ENCODE measurements at regions not wholly inside any gene's neighbourhood (a gene's known extent, or its start where the extent isn't known, plus 50 kb on each side); places are given as distances from the start of the nearest gene placed in this dataset.

DNA sequence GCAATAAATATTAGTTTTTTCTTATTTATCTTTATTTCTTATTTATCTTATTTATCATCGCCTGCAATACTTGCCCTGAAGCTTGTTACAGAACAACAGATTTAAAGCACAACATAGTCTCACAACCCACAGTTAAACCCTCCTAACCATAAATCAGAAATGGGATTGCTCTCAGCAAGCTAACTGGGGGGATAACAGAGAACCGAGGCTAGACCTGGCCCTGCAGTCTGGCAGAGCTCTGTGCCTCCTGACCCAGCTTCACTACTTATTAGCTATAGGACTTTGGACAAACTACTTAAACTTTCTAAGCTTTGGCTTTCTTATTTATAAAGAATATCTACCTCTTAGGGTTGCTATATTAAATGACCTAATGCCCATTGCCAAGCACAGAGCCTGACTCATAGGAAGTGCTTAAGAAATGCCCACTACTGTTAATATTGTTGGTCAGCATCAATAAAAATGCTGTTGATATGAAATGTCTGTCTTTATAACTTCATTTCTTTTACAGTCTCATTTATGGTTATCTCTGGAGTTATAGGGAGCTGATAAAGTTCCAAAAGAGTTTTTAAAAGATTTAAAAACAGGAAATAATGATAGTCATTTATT is 87.9 kb upstream of the BEND6 start:
- Mint-ChIP-seq H3K27me3 (peaks cover 0 to 11% (median 4%) of the 10 kb centered on the region in 5 donors), H3K9me3 (peaks cover 0 to 2% (median 0%) of the 10 kb centered on the region in 11 donors), H3K27ac (no peak overlapping the region), H3K4me3 (no peak overlapping the region), H3K36me3 (peaks cover 0 to 4% (median 0%) of the 10 kb centered on the region in 5 donors), H3K4me1 (peaks cover 0 to 6% (median 0%) of the 10 kb centered on the region in 7 donors)
- ChIA-PET POLR2A (no interaction called here), CTCF (no interaction called here)
- Histone ChIP-seq H3K4me3 (ENCODE audit: low read length) (no peak overlapping the region), H3K4me1 (ENCODE audit: control insufficient read depth in 2 of 2, insufficient read depth in 2 of 2, low read length in 2 of 2) (no peaks in the 10 kb centered on the region), H3K27me3 (ENCODE audit: control insufficient read depth in 2 of 2, insufficient read depth in 2 of 2, low read length in 2 of 2) (no peaks in the 10 kb centered on the region), H3K27ac (ENCODE audit: low read depth, low read length) (no peak overlapping the region), H3K36me3 (ENCODE audit: control insufficient read depth in 2 of 3, insufficient read depth in 3 of 3, low read length in 3 of 3) (no peaks in the 10 kb centered on the region), H3K9me3 (ENCODE audit: control insufficient read depth in 2 of 3, low read length in 3 of 3) (no peaks in the 10 kb centered on the region)
- DNase-seq: no peak
- ATAC-seq: no peak
- intact Hi-C loops (cut with micrococcal nuclease): no loop called here

DNA sequence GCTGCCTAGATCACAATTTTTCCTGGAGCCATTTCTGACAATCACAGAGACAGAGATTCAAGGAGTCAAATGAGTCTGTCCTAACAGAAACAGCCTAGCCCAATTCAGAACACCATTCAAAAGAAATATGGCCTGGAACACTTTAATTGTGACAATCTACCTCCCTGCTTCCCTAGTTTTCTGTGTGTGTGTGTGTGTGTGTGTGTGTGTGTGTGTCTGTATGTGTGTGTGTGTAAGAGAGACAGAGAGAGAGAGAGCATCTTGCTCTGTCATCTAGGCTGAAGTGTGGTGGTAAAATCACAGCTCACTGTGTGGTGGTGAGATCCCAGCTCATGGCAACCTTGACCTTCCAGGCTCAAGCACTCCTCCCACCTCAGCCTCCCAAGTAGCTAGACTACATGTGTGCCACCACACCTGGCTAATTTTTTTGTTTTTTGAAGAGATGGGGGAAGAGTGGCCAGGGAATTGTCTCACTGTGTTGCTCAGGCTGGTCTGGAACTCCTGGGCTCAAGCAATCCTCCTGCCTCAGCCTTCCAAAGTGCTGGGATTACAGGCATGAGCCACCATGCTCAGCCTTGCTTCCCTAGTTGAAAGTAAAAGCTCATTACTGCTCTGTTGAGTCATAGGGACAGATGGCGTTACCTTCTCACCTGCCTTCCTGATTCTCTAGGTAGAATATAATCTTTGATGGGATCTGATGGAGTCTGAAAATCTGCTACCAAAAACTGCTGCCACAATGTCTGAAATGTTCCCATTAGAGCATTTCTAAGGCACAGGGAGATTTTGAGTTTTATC is 89.6 kb upstream of the BEND6 start:
- no peak for ATAC-seq
- no peak for DNase-seq
- Histone ChIP-seq H3K27me3 (ENCODE audit: control insufficient read depth in 2 of 2, insufficient read depth in 2 of 2, low read length in 2 of 2) (no peaks in the 10 kb centered on the region), H3K4me1 (ENCODE audit: control insufficient read depth in 2 of 2, insufficient read depth in 2 of 2, low read length in 2 of 2) (no peaks in the 10 kb centered on the region), H3K4me3 (ENCODE audit: low read length) (no peak overlapping the region), H3K9me3 (ENCODE audit: control insufficient read depth in 2 of 3, low read length in 3 of 3) (no peaks in the 10 kb centered on the region), H3K27ac (ENCODE audit: low read depth, low read length) (no peak overlapping the region), H3K36me3 (ENCODE audit: control insufficient read depth in 2 of 3, insufficient read depth in 3 of 3, low read length in 3 of 3) (no peaks in the 10 kb centered on the region)
- POLR2A ChIA-PET: interaction anchor here (0.6 kb wide), 1 partner anchor 18 kb away, joined by 3 read pairs; no protein-coding TSS in a partner anchor
- CTCF ChIA-PET: interaction anchor here (1.2 kb wide), 1 partner anchor 25 kb away, joined by 3 read pairs; no protein-coding TSS in a partner anchor
- H3K27me3 Mint-ChIP-seq: peaks cover 3 to 17% (median 4%) of the 10 kb centered on the region in 5 donors
- H3K36me3 Mint-ChIP-seq: peaks cover 0 to 4% (median 0%) of the 10 kb centered on the region in 5 donors
- H3K9me3 Mint-ChIP-seq: peaks cover 0 to 2% (median 0%) of the 10 kb centered on the region in 11 donors
- H3K4me1 Mint-ChIP-seq: peaks cover 0 to 6% (median 0%) of the 10 kb centered on the region in 7 donors
- intact Hi-C loops (cut with micrococcal nuclease): no loop called here
- no peak overlapping the region for H3K4me3 Mint-ChIP-seq
- H3K27ac Mint-ChIP-seq: no peak overlapping the region

DNA sequence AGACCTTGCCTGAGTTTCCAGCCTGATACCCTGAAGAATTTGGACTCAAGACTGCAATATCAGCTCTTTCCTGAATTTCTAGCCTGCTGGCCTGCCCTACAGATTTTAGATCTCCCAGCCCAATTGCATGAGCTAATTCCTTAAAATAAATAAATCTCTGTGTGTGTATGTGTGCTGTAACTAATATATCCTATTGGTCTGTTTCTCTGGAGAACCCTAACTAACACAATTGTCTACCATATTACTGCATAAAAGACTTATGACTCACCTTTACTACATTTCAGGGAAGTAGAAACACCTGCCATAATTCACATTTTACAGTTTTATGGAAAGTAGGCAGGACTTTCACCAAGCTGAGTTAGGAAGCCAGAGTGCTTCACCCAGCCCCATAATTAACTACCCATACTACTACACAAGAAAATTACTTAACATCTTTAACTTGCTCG is 90.7 kb upstream of the BEND6 start:
- CTCF ChIA-PET: interaction anchor here (1.2 kb wide), 1 partner anchor 13 kb away, joined by 3 read pairs; no protein-coding TSS in a partner anchor
- ATAC-seq (no peak), DNase-seq (no peak)
- H3K4me3 Mint-ChIP-seq: no peak overlapping the region
- Histone ChIP-seq H3K9me3 (ENCODE audit: control insufficient read depth in 2 of 3, low read length in 3 of 3) (no peaks in the 10 kb centered on the region), H3K27me3 (ENCODE audit: control insufficient read depth in 2 of 2, insufficient read depth in 2 of 2, low read length in 2 of 2) (no peaks in the 10 kb centered on the region), H3K27ac (ENCODE audit: low read depth, low read length) (no peak overlapping the region), H3K4me1 (ENCODE audit: control insufficient read depth in 2 of 2, insufficient read depth in 2 of 2, low read length in 2 of 2) (no peaks in the 10 kb centered on the region), H3K4me3 (ENCODE audit: low read length) (no peak overlapping the region), H3K36me3 (ENCODE audit: control insufficient read depth in 2 of 3, insufficient read depth in 3 of 3, low read length in 3 of 3) (no peaks in the 10 kb centered on the region)
- POLR2A ChIA-PET: no interaction called here
- H3K27me3 Mint-ChIP-seq: peaks cover 3 to 19% (median 4%) of the 10 kb centered on the region in 5 donors
- H3K4me1 Mint-ChIP-seq: peaks cover 0 to 6% (median 0%) of the 10 kb centered on the region in 7 donors
- intact Hi-C loops (cut with micrococcal nuclease): no loop called here
- no peak overlapping the region for H3K27ac Mint-ChIP-seq
- peaks cover 0 to 4% (median 0%) of the 10 kb centered on the region in 5 donors for H3K36me3 Mint-ChIP-seq
- H3K9me3 Mint-ChIP-seq: peaks cover 0 to 2% (median 0%) of the 10 kb centered on the region in 11 donors

DNA sequence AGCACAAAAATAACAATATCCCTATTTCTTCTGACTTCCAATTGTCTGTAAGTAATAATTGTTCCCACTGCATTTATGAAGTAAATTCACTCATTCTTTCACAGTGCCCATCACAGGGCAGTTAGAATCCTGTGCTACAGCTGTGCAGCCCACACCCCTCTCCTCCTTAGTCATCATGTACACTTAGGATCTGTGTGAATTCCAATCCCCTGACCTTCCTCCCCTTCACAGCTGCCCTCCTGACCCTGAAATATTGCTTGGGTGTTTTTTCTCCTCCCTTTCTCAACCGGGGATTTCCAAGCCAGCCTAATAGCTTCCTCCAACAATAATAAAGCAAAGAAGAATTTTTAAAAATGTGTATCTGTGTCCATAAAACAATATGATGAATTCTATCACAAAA is 91.5 kb upstream of the BEND6 start:
- Mint-ChIP-seq H3K4me1 (peaks cover 0 to 6% (median 0%) of the 10 kb centered on the region in 7 donors), H3K27ac (no peak overlapping the region), H3K9me3 (peaks cover 0 to 2% (median 0%) of the 10 kb centered on the region in 11 donors), H3K36me3 (peaks cover 0 to 4% (median 0%) of the 10 kb centered on the region in 5 donors), H3K4me3 (no peak overlapping the region), H3K27me3 (peaks cover 3 to 19% (median 4%) of the 10 kb centered on the region in 5 donors)
- Histone ChIP-seq H3K36me3 (ENCODE audit: control insufficient read depth in 2 of 3, insufficient read depth in 3 of 3, low read length in 3 of 3) (no peaks in the 10 kb centered on the region), H3K9me3 (ENCODE audit: control insufficient read depth in 2 of 3, low read length in 3 of 3) (no peaks in the 10 kb centered on the region), H3K27ac (ENCODE audit: low read depth, low read length) (no peak overlapping the region), H3K4me1 (ENCODE audit: control insufficient read depth in 2 of 2, insufficient read depth in 2 of 2, low read length in 2 of 2) (no peaks in the 10 kb centered on the region), H3K27me3 (ENCODE audit: control insufficient read depth in 2 of 2, insufficient read depth in 2 of 2, low read length in 2 of 2) (no peaks in the 10 kb centered on the region), H3K4me3 (ENCODE audit: low read length) (no peak overlapping the region)
- intact Hi-C loops (cut with micrococcal nuclease): no loop called here
- ATAC-seq (no peak), DNase-seq (no peak)
- POLR2A ChIA-PET: interaction anchor here (0.7 kb wide), 1 partner anchor 22 kb away, joined by 3 read pairs; no protein-coding TSS in a partner anchor
- CTCF ChIA-PET: interaction anchor here (2.1 kb wide), 1 partner anchor 12 kb away, joined by 6 read pairs; no protein-coding TSS in a partner anchor

DNA sequence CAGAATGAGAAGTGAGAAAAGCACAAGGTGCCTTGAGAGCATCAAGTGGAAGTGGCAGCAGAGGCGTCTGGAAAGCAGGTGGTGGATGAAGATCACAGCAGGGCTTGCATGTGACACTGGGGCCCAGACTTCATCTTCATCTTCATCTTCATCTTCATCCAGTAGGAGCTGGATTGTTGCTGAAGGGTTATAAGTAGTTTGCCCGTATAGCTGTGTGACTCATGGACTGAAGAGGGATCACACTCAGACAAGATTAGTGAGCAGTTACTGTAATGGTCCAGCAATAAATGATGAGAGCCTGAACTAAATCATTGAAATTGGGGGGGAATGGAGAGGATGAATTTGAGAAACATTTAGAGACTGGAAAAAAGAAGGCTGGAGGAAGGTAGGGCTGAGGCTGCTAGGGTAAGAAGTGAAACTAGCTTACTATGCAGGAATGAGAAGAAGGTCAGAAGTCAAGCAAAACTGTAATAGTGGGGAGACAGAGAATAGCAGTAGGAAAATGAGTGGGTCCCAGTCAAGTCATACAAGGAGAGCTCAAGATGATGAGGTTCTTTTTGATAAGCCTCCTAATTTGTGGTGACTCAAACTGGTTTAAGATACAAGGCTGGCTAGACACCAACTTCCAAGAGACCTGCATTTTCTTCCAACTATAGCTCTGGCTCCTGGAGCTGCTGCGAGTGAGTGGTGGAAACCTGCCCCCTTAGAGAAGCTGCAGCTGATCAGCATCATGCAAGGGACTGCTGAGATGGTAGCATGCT is 92.3 kb upstream of the BEND6 start:
- Mint-ChIP-seq H3K4me1 (peaks cover 0 to 6% (median 0%) of the 10 kb centered on the region in 7 donors), H3K27me3 (peaks cover 3 to 21% (median 4%) of the 10 kb centered on the region in 5 donors), H3K4me3 (no peak overlapping the region), H3K36me3 (peaks cover 0 to 4% (median 0%) of the 10 kb centered on the region in 5 donors), H3K9me3 (peaks cover 0 to 2% (median 0%) of the 10 kb centered on the region in 11 donors), H3K27ac (no peak overlapping the region)
- Histone ChIP-seq H3K27ac (ENCODE audit: low read depth, low read length) (no peak overlapping the region), H3K36me3 (ENCODE audit: control insufficient read depth in 2 of 3, insufficient read depth in 3 of 3, low read length in 3 of 3) (no peaks in the 10 kb centered on the region), H3K4me3 (ENCODE audit: low read length) (no peak overlapping the region), H3K27me3 (ENCODE audit: control insufficient read depth in 2 of 2, insufficient read depth in 2 of 2, low read length in 2 of 2) (no peaks in the 10 kb centered on the region), H3K9me3 (ENCODE audit: control insufficient read depth in 2 of 3, low read length in 3 of 3) (no peaks in the 10 kb centered on the region), H3K4me1 (ENCODE audit: control insufficient read depth in 2 of 2, insufficient read depth in 2 of 2, low read length in 2 of 2) (no peaks in the 10 kb centered on the region)
- DNase-seq (no peak), ATAC-seq (no peak)
- ChIA-PET CTCF (interaction anchor here (2.1 kb wide), 1 partner anchor 11 kb away, joined by 6 read pairs; no protein-coding TSS in a partner anchor), POLR2A (no interaction called here)
- intact Hi-C loops (cut with micrococcal nuclease): no loop called here

DNA sequence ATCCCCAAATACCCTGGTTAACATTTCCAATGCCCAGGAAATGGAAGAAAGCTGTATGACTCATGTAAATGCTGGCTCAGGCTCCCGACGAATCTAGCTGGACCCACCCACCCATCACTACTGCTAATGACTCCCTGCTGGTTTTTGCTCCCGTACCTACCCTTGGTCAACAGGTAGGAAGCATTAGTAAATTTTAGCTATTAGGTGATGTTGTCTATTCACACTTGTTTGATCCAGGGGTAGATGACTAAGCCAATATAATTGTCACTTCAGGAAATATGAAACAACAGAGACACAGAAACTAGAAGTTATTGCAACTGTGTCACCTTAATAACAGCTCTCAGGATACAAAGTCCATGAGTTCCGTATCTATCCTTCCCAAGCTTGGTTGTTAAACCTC is 94.4 kb upstream of the BEND6 start:
- no peak overlapping the region for H3K4me3 Mint-ChIP-seq
- ChIA-PET CTCF (no interaction called here), POLR2A (no interaction called here)
- Histone ChIP-seq H3K4me1 (ENCODE audit: control insufficient read depth in 2 of 2, insufficient read depth in 2 of 2, low read length in 2 of 2) (no peaks in the 10 kb centered on the region), H3K27ac (ENCODE audit: low read depth, low read length) (no peak overlapping the region), H3K9me3 (ENCODE audit: control insufficient read depth in 2 of 3, low read length in 3 of 3) (no peaks in the 10 kb centered on the region), H3K4me3 (ENCODE audit: low read length) (no peak overlapping the region), H3K36me3 (ENCODE audit: control insufficient read depth in 2 of 3, insufficient read depth in 3 of 3, low read length in 3 of 3) (no peaks in the 10 kb centered on the region), H3K27me3 (ENCODE audit: control insufficient read depth in 2 of 2, insufficient read depth in 2 of 2, low read length in 2 of 2) (no peaks in the 10 kb centered on the region)
- ATAC-seq: no peak
- H3K36me3 Mint-ChIP-seq: no peaks in the 10 kb centered on the region
- H3K9me3 Mint-ChIP-seq: no peaks in the 10 kb centered on the region
- intact Hi-C loops (cut with micrococcal nuclease): no loop called here
- H3K4me1 Mint-ChIP-seq: peaks cover 0 to 6% (median 0%) of the 10 kb centered on the region in 7 donors
- no peak for DNase-seq
- peaks cover 3 to 24% (median 12%) of the 10 kb centered on the region in 5 donors for H3K27me3 Mint-ChIP-seq
- H3K27ac Mint-ChIP-seq: no peak overlapping the region
